ENCODE measurements at regions not wholly inside any gene's neighbourhood (a gene's known extent, or its start where the extent isn't known, plus 50 kb on each side); places are given as distances from the start of the nearest gene placed in this dataset.

GRCh38 chrX:110442635-110443034, 84.0 kb downstream of the RTL9 start:
- DNase-seq (no peak), ATAC-seq (ENCODE audit: low read depth in 2 of 2) (no peak)
- H3K4me3 Mint-ChIP-seq, result no peak overlapping the region
- H3K27me3 Mint-ChIP-seq, result peaks cover 13 to 50% (median 15%) of the 10 kb centered on the region in 3 donors
- peaks cover 0 to 2% (median 0%) of the 10 kb centered on the region in 7 donors for H3K9me3 Mint-ChIP-seq
- no peaks in the 10 kb centered on the region for H3K36me3 Mint-ChIP-seq
- no peaks in the 10 kb centered on the region for H3K4me1 Mint-ChIP-seq
- H3K27ac Mint-ChIP-seq, result no peak overlapping the region

- peaks cover 11 to 66% (median 17%) of the 10 kb centered on the region in 3 donors for H3K27me3 Mint-ChIP-seq
- H3K4me1 Mint-ChIP-seq, result no peaks in the 10 kb centered on the region
- peaks cover 0 to 2% (median 0%) of the 10 kb centered on the region in 7 donors for H3K9me3 Mint-ChIP-seq
- H3K27ac Mint-ChIP-seq, result no peak overlapping the region
- no peak overlapping the region for H3K4me3 Mint-ChIP-seq
- DNase-seq (no peak), ATAC-seq (ENCODE audit: low read depth in 2 of 2) (no peak)
- H3K36me3 Mint-ChIP-seq, result no peaks in the 10 kb centered on the region
These were observed 86.3 kb downstream of the RTL9 start for GRCh38 chrX:110444996-110445395.

GRCh38 chrX:110448459-110448858, 89.8 kb downstream of the RTL9 start:
- DNase-seq, result no peak

GRCh38 chrX:110449312-110449711, 90.7 kb downstream of the RTL9 start:
- no peaks in the 10 kb centered on the region for H3K4me1 Mint-ChIP-seq

More at GRCh38 chrX:110448459-110448858, 89.8 kb downstream of the RTL9 start:
- Mint-ChIP-seq H3K27ac (no peak overlapping the region), H3K4me1 (no peaks in the 10 kb centered on the region), H3K4me3 (no peak overlapping the region), H3K9me3 (no peaks in the 10 kb centered on the region), H3K36me3 (no peaks in the 10 kb centered on the region), H3K27me3 (peaks cover 2 to 49% (median 11%) of the 10 kb centered on the region in 3 donors)
- ATAC-seq (ENCODE audit: low read depth in 2 of 2), result no peak

GRCh38 chrX:110450050-110450449, 91.4 kb downstream of the RTL9 start:
- ATAC-seq (ENCODE audit: low read depth in 2 of 2) (peak in 1 of 2 donors; percentile 40), DNase-seq (peak; percentile 28)
- no peak overlapping the region for H3K27ac Mint-ChIP-seq
- peaks cover 0 to 35% (median 7%) of the 10 kb centered on the region in 3 donors for H3K27me3 Mint-ChIP-seq
- no peak overlapping the region for H3K4me3 Mint-ChIP-seq
- no peaks in the 10 kb centered on the region for H3K36me3 Mint-ChIP-seq
- H3K9me3 Mint-ChIP-seq, result no peaks in the 10 kb centered on the region
- no peaks in the 10 kb centered on the region for H3K4me1 Mint-ChIP-seq

More at GRCh38 chrX:110449312-110449711, 90.7 kb downstream of the RTL9 start:
- H3K27me3 Mint-ChIP-seq, result peaks cover 0 to 43% (median 11%) of the 10 kb centered on the region in 3 donors
- no peak for DNase-seq
- no peak for ATAC-seq (ENCODE audit: low read depth in 2 of 2)
- no peaks in the 10 kb centered on the region for H3K36me3 Mint-ChIP-seq
- H3K4me3 Mint-ChIP-seq, result no peak overlapping the region
- no peaks in the 10 kb centered on the region for H3K9me3 Mint-ChIP-seq
- no peak overlapping the region for H3K27ac Mint-ChIP-seq

- ATAC-seq (ENCODE audit: low read depth in 2 of 2) (no peak), DNase-seq (no peak)
- Mint-ChIP-seq H3K27ac (no peak overlapping the region), H3K4me3 (no peak overlapping the region), H3K9me3 (no peaks in the 10 kb centered on the region), H3K36me3 (no peaks in the 10 kb centered on the region), H3K27me3 (peaks cover 7 to 27% (median 11%) of the 10 kb centered on the region in 3 donors), H3K4me1 (no peaks in the 10 kb centered on the region)
These were observed 95.7 kb downstream of the RTL9 start for GRCh38 chrX:110454336-110454735.

GRCh38 chrX:110462957-110463356, 104.3 kb downstream of the RTL9 start:
- no peak for DNase-seq
- peaks cover 6 to 19% (median 9%) of the 10 kb centered on the region in 3 donors for H3K27me3 Mint-ChIP-seq
- no peaks in the 10 kb centered on the region for H3K4me1 Mint-ChIP-seq
- no peak for ATAC-seq (ENCODE audit: low read depth in 2 of 2)
- no peaks in the 10 kb centered on the region for H3K36me3 Mint-ChIP-seq
- no peak overlapping the region for H3K27ac Mint-ChIP-seq
- peaks cover 0 to 6% (median 0%) of the 10 kb centered on the region in 7 donors for H3K9me3 Mint-ChIP-seq
- no peak overlapping the region for H3K4me3 Mint-ChIP-seq

- Mint-ChIP-seq H3K36me3 (no peaks in the 10 kb centered on the region), H3K9me3 (peaks cover 0 to 16% (median 2%) of the 10 kb centered on the region in 7 donors), H3K4me1 (no peaks in the 10 kb centered on the region), H3K4me3 (no peak overlapping the region), H3K27ac (no peak overlapping the region), H3K27me3 (peaks cover 0 to 5% (median 0%) of the 10 kb centered on the region in 3 donors)
- DNase-seq (no peak), ATAC-seq (ENCODE audit: low read depth in 2 of 2) (no peak)
These were observed 108.1 kb downstream of the RTL9 start for GRCh38 chrX:110466790-110467189.

GRCh38 chrX:110472265-110472664, 113.6 kb downstream of the RTL9 start:
- peaks cover 0 to 16% (median 3%) of the 10 kb centered on the region in 7 donors for H3K9me3 Mint-ChIP-seq
- ATAC-seq (ENCODE audit: low read depth in 2 of 2) (no peak), DNase-seq (no peak)
- H3K4me3 Mint-ChIP-seq, result no peak overlapping the region
- H3K27me3 Mint-ChIP-seq, result peaks cover 0 to 8% (median 5%) of the 10 kb centered on the region in 3 donors
- no peaks in the 10 kb centered on the region for H3K36me3 Mint-ChIP-seq
- H3K4me1 Mint-ChIP-seq, result no peaks in the 10 kb centered on the region
- no peak overlapping the region for H3K27ac Mint-ChIP-seq

- H3K27ac Mint-ChIP-seq, result no peak overlapping the region
- ATAC-seq (ENCODE audit: low read depth in 2 of 2), result no peak
These were observed 119.1 kb downstream of the RTL9 start for GRCh38 chrX:110477593-110478228.

GRCh38 chrX:110491846-110492620, 133.4 kb downstream of the RTL9 start:
- H3K27ac Mint-ChIP-seq, result no peak overlapping the region
- H3K4me1 Mint-ChIP-seq, result no peaks in the 10 kb centered on the region
- DNase-seq, result no peak
- H3K27me3 Mint-ChIP-seq, result peaks cover 0 to 14% (median 12%) of the 10 kb centered on the region in 3 donors
- no peak overlapping the region for H3K4me3 Mint-ChIP-seq
- ATAC-seq (ENCODE audit: low read depth in 2 of 2), result no peak
- H3K9me3 Mint-ChIP-seq, result peaks cover 0 to 19% (median 6%) of the 10 kb centered on the region in 7 donors
- no peaks in the 10 kb centered on the region for H3K36me3 Mint-ChIP-seq

More at GRCh38 chrX:110477593-110478228, 119.1 kb downstream of the RTL9 start:
- Mint-ChIP-seq H3K27me3 (peaks cover 0 to 8% (median 0%) of the 10 kb centered on the region in 3 donors), H3K9me3 (peaks cover 0 to 10% (median 0%) of the 10 kb centered on the region in 7 donors), H3K4me1 (no peaks in the 10 kb centered on the region), H3K4me3 (no peak overlapping the region), H3K36me3 (no peaks in the 10 kb centered on the region)
- no peak for DNase-seq

- Mint-ChIP-seq H3K4me3 (no peak overlapping the region), H3K27me3 (peaks cover 0 to 6% (median 0%) of the 10 kb centered on the region in 3 donors), H3K4me1 (no peaks in the 10 kb centered on the region), H3K9me3 (peaks cover 0 to 3% (median 0%) of the 10 kb centered on the region in 7 donors), H3K36me3 (no peaks in the 10 kb centered on the region), H3K27ac (no peak overlapping the region)
- ATAC-seq (ENCODE audit: low read depth in 2 of 2), result no peak
- no peak for DNase-seq
These were observed 146.3 kb downstream of the RTL9 start for GRCh38 chrX:110504947-110505346.

GRCh38 chrX:110509755-110510532, 151.3 kb downstream of the RTL9 start:
- no peaks in the 10 kb centered on the region for H3K4me1 Mint-ChIP-seq
- no peak for DNase-seq
- peaks cover 0 to 4% (median 0%) of the 10 kb centered on the region in 3 donors for H3K27me3 Mint-ChIP-seq
- peaks cover 2 to 12% (median 8%) of the 10 kb centered on the region in 7 donors for H3K9me3 Mint-ChIP-seq
- H3K36me3 Mint-ChIP-seq, result no peaks in the 10 kb centered on the region
- no peak overlapping the region for H3K4me3 Mint-ChIP-seq
- H3K27ac Mint-ChIP-seq, result no peak overlapping the region
- no peak for ATAC-seq (ENCODE audit: low read depth in 2 of 2)

Data from naive B cell (primary cell).